HG03060 (cell line): ENCODE measurements at regions not wholly inside any gene's neighbourhood (a gene's known extent, or its start where the extent isn't known, plus 50 kb on each side); places are given as distances from the start of the nearest gene placed in this dataset.

Experiments used
- ATAC-seq: cut with Tn5 transposase; IDR thresholded peaks from one replicate; pipeline ENCODE4 v1.9.1; 2021; ENCODE audit warnings: low read depth, moderate number of reproducible peaks; ENCODE audit not compliant: unreplicated experiment

DNA sequence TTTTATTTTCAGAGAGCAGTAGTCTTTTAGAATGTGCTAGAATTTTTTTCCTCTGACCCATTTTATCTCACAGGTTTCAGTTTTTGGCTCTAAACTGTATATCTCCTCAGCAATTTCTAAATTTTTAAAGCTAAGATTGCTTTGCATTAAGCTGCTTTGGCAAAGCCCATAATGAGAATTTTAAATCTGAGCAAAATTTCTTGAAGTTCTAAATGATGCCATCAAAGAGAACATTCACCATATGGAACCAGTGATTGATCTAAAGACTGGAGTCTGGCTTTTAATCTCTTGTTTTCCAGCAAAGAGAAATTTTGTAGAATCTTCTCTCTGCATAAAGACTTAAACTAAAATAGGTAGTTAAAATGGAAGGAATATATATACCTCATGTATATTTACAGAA is 313.6 kb downstream of the TBC1D32 start:
- no peak for ATAC-seq

DNA sequence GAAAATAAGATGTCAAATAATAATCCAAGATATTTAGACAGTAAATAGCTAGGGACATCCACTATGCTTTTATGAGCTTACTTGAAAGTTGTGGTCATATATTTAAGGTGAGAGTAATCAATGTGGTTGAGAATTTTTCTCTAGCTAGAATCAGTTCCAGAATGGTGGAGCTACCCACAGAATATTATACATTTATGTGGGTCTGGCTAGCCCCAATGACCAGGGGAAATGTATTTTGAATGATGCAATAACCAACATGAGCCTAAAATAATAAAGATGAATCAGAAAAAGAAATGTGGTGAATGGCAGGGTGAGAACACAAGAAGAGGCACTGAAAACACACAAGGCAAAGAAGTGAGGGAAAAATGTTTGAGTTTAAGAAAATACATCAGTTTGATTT is 325.7 kb downstream of the TBC1D32 start:
- no peak for ATAC-seq

DNA sequence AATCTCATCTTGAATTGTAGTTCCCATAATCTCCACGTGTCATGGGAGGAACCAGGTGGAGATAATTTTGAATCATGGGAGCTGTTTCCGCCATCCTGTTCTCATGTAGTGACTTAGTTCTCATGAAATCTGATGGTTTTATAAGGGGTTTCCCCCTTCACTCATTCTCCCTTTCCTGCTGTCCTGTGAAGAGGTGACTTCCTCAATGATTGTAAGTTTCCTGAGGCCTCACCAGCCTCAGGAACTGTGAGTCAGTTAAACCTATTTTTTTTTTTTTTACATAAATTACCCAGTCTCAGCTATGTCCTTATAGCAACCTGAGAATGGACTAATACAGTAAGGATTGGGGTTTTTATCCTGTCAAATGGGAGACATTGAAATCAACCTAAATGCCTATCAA is 328.3 kb downstream of the TBC1D32 start:
- ATAC-seq, result no peak

DNA sequence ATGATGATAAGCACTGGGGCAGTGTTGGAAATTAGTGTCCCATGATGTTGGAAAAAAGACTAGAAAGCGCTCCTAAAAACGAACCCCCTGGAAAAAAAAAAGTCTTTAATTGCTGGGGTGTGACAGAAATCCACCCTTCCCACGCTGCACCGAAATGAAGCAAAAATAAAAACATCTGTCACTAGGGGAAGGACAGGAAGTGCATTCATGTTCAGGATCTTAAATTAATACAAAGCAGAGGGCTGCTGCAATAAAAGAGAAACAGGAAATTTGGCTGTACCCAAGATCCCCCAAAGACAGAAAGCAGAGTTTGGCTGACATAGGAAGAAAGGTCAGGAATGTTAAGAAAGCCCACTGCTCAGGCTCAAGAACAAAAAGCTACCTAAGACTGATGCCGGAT is 333.9 kb downstream of the TBC1D32 start:
- no peak for ATAC-seq

DNA sequence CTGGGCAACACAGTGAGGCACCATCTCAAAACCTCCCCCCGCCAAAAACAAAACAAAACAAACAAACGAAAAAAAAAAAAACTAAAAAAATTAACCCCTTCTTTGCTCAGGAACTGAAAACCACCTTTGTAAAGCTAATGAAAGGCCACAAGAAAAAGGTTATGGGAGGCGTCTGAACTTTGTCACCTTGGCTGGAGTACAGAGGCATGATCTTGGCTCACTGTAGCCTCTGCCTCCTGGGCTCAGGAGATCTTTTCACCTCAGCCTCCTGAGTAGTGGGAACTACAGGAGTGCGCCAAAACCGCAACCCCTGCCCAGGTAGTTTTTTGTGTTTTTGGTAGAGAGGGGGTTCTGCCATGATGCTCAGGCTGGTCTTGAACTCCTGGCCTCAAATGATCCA is 337.9 kb downstream of the TBC1D32 start:
- ATAC-seq, result no peak

DNA sequence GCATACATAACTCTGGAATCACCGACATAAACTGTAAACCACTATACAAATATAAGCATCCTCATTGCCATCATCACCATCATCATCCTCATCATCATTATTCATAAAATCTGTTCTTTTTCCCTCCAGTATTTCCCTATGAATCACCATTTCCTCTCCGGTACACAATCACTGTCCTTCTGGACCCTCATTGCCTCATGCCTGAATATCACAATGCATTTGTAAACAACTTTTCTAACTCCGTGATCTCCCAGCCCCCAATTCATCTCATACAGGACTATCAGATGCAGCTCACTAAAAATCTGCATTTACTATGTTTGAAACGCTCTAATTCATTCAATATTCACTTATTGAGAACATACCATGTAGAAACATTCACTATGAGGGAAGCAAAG is 339.7 kb downstream of the TBC1D32 start:
- no peak for ATAC-seq

DNA sequence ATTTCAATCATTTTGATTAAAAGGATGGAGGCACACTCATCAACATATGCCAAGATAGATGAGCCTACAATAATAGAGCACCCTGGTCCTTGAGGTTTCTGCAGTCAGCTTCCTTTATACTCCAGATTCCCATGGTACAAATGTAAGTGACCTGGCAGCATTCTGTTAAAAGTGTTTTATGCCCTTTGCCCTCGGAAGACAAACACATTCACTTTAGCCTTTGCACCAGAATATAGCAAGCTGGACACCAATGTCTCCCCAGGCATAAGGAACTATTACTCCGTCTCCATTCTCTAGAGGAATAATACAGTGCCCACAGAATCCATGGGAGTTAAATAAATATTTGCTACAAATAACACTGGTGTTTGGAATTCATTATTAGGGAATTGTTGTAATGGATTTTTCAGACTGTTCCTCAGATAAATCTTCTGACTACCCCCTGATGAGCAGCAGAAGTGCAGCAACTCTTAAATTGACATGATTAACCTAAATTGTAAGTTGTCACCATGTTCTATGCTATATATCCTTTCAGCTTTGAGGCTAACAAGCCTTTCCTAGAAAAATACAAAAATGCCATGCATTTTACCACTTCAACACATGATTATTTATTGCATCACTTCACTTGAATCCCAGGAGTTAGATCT is 340.2 kb downstream of the TBC1D32 start:
- ATAC-seq, result no peak

DNA sequence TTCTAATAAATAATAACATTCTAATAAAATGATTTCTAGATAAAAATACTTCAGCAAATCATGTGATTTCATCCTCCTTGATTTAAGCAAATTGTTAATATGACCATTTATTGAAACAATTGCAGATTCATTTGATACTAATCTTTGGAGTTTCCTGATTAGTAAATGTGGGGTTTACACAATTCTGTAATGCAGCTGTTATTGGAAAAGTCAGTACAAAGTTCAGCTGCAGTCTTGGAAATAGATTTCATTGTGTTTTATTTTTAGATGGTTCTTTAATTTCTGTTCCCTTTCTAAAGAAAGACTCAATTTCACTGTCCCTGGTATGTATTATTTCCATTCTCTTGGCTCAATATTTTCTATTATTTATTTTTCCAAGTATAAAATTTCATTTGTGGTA is 342.0 kb downstream of the TBC1D32 start:
- ATAC-seq, result no peak

DNA sequence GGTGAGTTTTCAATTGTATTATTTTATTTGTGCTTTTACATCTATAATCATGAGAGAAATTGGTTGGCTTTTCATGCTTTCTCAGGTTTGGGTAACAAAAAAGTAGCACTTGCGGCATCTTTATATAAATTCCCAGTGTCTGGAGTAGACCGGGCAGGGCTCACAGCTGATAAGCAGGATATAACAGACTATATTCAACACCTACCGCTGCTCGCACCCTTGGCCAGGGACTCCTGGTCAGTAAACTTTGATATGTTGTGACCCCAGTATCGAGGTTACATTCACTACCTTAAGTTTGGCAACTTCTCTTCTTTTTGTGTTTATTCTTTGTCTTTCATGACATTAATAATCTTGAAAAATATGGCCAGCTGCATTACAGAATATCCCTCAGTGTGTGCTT is 343.4 kb downstream of the TBC1D32 start:
- no peak for ATAC-seq

DNA sequence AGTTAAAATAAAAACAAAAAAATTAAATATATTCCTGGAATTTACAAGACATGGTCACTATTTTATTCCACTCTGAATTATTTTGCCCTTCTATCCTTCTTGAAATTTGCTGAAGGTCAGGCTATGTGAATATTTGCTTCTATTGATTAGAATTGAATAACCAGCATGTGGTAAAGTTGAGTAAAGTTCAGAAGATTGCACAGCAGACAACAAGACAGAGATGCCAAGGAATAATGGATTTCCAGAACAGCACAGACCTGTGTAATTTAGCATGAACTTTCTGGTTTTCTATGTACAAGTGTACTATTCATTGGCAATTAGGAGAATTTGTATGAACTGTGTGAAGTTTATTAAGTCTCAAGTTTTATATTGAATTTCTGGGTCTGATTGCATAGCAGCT is 352.4 kb downstream of the TBC1D32 start:
- ATAC-seq, result no peak

DNA sequence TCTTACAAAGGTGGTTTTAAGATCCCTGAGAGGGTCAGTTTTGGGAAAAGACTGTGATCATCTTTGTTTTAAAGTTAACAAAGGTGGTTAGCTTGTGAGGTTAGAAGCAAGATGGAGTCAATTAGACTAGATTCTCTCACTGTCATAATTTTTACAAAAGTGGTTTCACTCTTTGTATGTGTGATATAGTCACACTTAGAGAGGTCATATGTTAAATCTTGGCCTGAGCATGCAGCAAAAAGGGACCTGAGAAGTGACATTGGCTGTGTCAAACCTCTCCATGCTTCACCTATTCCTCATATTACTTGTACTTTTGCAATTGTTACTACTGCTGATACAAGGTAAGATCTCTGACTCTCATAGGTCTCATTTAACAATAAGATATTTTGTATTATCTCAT is 368.0 kb downstream of the TBC1D32 start:
- ATAC-seq, result no peak

DNA sequence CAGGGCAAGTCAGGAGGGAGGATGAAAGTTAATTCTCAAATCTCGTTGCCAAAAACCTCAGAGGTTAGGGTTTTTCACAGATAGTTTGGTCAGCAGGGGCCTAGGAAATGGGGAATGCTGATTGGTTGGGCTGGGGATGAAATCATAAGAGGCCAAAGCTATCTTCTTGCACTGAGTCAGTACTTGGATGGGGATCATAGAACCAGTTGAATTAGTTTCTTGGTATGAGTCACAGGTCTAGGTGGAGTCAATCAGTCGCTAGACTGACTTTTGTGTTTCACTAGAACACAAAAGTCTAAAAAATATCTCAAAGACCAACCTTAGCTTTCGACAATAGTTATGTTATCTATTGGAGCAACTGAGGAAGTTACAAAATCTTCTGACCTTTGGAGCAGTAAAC is 368.5 kb downstream of the TBC1D32 start:
- peak; percentile 51 for ATAC-seq

DNA sequence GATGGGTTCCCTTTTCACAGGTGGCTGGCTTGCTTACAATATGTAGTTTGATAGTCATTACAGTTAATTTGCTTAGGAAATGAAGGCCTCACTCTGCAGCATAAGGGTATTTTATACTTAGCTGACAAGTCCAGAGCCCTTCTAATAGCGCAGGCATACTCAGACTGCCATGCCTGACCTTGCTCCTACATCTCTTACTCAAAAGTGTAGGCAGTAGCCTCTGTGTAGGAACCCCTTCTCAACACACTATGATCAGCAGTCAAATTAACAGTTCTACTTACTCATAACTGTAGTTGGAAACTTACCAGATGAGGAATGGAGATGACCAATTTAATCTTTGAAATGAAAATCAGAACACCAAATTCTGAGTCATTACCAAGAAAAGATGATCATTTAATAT is 373.5 kb downstream of the TBC1D32 start:
- no peak for ATAC-seq

DNA sequence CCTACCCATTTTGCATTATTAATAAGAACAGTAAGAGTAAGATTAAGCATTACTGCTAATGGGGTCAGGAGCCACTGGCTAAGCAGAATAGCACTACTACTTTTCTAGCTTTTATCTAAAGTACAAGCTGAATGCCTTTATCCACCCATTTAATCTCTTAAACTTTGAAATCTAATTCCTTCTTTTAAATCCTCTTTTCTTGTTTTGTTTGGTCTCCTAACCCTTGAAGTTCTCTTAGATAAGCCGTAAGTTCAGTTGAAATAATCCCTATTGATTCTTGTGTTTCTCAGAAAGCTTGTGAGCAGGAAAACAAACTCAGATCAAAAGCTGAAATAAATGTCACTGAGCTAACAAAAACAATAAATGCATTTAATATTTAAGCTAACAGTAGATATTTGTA is 380.2 kb downstream of the TBC1D32 start:
- ATAC-seq, result no peak

DNA sequence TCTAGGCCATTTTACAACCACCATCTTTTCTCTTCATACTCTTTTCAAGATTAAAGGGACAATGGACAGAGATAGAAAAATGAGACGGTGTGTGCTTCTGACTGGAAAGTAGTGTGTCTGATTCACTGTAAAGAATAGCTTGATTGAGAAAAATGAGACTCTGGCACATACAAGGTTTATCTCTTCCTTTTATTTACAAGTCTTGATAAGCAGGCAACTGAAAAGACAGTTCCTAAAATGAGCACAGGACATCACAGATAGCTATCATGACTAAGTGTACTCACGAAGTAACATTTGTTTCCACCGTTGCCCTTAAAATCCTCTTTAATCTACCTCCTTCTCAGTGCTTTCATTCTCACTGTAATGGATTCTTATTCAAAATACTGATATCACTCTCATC is 383.0 kb downstream of the TBC1D32 start:
- no peak for ATAC-seq

DNA sequence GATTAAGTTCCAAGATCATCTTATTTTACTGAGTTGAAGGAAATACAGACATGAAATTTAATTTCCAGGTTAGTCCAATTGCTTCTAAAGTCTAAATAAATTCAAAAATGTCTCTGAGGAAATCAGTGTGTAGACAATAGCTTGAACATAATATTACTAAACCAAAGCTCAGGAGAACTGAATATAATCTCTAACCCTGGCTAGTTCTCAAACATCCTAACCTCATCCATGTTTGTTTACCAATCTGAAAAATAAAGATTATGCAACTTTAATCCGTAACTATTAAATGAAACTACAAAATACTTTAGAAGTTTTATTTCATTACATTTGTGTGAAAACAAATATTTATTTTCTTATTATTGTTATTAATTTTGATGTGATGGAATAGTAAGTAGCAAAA is 387.2 kb downstream of the TBC1D32 start:
- no peak for ATAC-seq

DNA sequence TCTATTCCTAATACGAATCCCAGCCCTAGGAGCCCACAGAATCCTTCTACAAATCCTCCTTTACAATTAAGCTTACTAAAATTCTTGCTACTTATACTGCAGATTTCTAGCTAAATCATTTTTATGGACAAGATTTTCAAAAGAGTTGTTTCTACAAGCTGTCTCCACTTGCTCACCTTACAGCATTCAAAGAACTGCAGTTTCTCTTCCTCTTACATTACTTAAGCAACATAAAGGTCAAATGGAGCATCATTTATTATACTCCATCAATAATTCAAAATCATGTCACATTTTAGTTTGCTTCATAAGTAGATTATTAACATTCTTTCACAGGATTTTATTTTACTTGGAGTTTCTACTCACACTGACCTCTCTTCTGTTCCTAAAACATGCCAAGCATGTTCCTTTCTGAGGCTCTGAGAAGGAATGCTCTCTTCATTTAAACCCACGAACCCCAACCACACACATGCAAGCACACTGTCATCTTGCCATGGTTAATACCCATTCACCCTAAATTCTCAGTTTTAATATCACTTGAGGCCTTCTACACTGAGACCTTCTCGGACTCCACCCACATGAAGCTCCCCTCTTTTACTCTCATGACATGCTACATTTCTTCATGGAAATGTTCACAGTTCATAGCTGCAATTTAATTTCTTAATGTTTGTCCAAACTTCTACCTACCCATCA is 388.2 kb downstream of the TBC1D32 start:
- peak; percentile 63 for ATAC-seq

DNA sequence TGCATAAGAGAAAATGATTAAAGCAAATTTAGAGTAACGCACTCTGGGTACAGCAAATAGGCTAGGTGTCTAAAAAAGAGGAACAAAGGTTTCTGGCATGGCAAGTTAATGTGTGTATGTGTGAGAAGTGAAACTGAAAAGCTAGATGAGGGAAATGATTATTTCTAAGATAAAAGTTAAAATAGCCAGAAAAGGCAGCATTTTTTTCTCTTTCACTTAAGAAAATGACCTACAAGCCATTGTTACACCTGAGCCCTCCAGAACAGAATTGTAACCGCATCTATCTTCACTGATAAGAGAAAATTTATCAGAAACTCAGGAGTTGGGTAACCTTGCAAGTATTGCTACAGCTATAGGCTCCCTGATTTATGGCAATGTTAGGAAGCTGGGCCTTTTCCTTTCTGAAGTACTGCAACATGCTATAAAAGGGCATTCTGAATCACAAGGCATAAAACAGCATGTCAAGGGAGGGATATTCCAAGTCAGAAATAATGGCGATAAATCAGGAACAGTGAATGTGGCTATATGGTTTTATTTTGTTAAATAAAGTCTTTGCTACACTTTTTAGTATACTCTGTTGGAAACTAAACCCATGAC is 395.3 kb downstream of the TBC1D32 start:
- ATAC-seq, result peak; percentile 96

DNA sequence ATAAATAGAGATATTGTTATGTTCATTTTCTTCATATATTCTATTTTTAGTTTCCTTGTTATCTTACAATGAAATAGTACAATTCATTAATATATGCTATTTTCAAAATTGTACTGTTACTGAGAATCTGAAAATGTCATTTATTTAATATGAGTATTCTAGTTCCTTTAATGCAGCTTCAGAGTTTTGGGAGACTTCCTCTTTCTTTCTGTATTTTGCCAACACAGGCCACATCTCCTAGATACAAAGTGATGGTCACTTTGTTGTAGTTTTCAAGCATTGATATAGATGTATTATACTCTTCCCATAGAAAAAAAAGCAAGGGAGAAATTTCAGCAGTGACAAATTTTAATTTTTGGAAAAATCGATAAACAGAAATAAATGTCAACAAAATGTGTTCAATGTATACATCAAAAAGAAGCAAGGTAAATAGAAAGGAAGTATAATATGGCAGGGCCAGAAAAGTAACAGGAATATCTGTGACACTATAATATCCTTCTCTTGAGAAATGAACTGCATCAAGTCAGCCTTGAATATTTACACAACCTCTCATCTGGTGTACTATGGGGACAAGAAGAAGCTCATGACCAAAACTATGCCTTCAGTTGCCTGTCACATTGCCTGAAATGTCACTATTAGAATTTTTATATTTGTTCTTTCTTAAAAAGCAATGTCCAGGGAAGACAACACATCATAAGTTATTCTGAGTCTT is 396.0 kb downstream of the TBC1D32 start:
- peak; percentile 23 for ATAC-seq

DNA sequence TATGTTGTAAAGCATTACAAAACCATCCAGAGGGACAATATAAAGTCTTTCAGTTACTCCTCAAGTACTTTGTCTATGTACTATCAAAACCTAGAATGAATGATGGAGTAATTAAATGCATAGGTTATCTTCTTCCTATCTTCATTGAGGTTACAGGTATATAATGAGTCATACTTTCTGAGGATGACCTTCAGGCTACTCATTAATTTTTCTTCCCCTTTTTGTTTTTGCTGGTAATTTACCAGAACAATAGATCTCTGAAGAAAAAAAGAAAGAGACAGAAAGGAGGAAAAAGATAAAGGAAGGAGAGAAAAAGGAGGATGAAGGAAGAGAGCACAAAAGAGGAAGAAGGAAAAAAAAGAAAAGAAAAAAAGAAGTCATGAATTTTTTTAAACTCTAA is 398.4 kb downstream of the TBC1D32 start:
- peak; percentile 27 for ATAC-seq

DNA sequence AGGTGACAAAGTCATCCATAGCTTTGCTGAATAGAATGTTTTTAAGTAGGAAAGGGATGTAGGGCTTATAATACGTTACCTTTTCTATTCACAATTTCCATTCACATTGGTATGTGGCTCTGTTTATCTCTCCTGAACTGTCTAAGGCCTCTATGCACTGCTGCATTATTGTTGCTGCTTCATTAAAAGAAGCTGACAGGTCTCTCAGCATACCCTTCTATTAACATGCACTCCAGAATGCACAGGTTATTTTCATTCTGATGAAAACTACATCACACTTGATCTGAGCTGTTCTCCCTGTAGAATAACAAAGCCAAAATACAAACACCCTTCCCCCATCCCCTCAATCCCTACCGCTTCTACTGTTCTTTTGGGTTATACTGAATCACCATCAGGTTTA is 399.3 kb downstream of the TBC1D32 start:
- ATAC-seq, result no peak
